ENCODE measurements at regions not wholly inside any gene's neighbourhood (a gene's known extent, or its start where the extent isn't known, plus 50 kb on each side); places are given as distances from the start of the nearest gene placed in this dataset.

DNA sequence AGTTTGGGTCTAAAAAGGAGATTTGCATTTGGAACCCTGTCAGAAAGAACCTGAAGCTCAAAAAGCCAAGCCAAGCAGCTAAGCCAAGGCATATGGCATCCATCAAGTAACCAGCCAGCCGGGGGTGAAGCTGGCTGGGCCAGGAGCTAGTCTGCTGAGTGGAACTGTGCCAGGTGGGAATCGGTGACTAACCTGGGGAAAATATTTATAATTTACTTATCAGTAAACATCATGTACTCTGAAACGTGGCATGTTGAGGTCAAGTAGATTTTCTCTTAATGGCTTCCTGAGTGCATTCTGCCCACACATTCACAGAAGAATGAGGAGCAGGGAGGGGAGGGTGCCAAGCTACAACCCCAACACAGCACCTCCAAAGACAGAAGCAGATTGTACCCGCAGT lies 70.5 kb upstream of the SESN3 start:
- intact Hi-C loops (cut with micrococcal nuclease) (no loop called here), dilution Hi-C loops (cut with MboI; ENCODE audit: extremely low pct_ligation_motif_present, low sequenced_read_pairs) (no loop called here)
- H3K4me2 ChIP-seq (ENCODE audit: insufficient read depth, low read length) = no peak overlapping the region
- H3K4me3 ChIP-seq (replicated peaks in 1 of 3; ENCODE audit: insufficient read depth in 1 of 3, low read depth in 1 of 3, low read length in 3 of 3) = no peak overlapping the region
- no peaks in the 10 kb centered on the region for H3K79me2 ChIP-seq (ENCODE audit: control insufficient read depth, insufficient read depth, low read length)
- no peaks in the 10 kb centered on the region for H3K9me3 ChIP-seq (replicated peaks; ENCODE audit: control insufficient read depth, insufficient read depth, low read length)
- ChIA-PET CTCF (interaction anchor here (0.9 to 1.4 kb wide), 2 partner anchors 13 to 404 kb away, joined by 3 read pairs; no protein-coding TSS in a partner anchor), POLR2A (no interaction called here)
- no peak overlapping the region for H3K9ac ChIP-seq (replicated peaks; ENCODE audit: extremely low read depth, insufficient read depth, low read length)
- TF ChIP-seq MAX (IDR thresholded peaks at IDR 0.05; ENCODE audit: insufficient read depth, insufficient read length) (no peak), MYC (IDR thresholded peaks at IDR 0.05; ENCODE audit: low read depth, low read length) (no peak), EZH2 (IDR thresholded peaks at IDR 0.05; ENCODE audit: borderline replicate concordance, low read depth, low read length, severe bottlenecking) (no peak), POLR2AphosphoS5 (IDR thresholded peaks at IDR 0.05; ENCODE audit: insufficient read depth, low read depth, low read length) (no peak), GATA2 (IDR thresholded peaks at IDR 0.05; ENCODE audit: insufficient read depth, insufficient read length, low read depth, low read length) (no peak), FOS (IDR thresholded peaks at IDR 0.05; ENCODE audit: borderline replicate concordance, insufficient read depth, low read length) (no peak), POLR2A (IDR thresholded peaks at IDR 0.05; ENCODE audit: low read depth, low read length) (no peak), JUN (IDR thresholded peaks at IDR 0.05; ENCODE audit: borderline replicate concordance, insufficient read depth, insufficient read length, low read depth) (no peak)
- TF ChIP-seq, protein P1, sequence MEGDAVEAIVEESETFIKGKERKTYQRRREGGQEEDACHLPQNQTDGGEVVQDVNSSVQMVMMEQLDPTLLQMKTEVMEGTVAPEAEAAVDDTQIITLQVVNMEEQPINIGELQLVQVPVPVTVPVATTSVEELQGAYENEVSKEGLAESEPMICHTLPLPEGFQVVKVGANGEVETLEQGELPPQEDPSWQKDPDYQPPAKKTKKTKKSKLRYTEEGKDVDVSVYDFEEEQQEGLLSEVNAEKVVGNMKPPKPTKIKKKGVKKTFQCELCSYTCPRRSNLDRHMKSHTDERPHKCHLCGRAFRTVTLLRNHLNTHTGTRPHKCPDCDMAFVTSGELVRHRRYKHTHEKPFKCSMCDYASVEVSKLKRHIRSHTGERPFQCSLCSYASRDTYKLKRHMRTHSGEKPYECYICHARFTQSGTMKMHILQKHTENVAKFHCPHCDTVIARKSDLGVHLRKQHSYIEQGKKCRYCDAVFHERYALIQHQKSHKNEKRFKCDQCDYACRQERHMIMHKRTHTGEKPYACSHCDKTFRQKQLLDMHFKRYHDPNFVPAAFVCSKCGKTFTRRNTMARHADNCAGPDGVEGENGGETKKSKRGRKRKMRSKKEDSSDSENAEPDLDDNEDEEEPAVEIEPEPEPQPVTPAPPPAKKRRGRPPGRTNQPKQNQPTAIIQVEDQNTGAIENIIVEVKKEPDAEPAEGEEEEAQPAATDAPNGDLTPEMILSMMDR (IDR thresholded peaks at IDR 0.05; ENCODE audit: extremely low read depth in 1 of 2, insufficient read depth in 1 of 2, low read depth in 1 of 2, low read length in 2 of 2) = no peak
- H3K27me3 ChIP-seq (ENCODE audit: control insufficient read depth in 2 of 2, insufficient read depth in 2 of 2, low read length in 2 of 2) = no peaks in the 10 kb centered on the region
- H3K4me1 ChIP-seq (ENCODE audit: control insufficient read depth, extremely low read depth, insufficient read depth, low read length) = no peaks in the 10 kb centered on the region
- no peak overlapping the region for H2AFZ ChIP-seq (ENCODE audit: low read depth, low read length)
- DNase-seq (ENCODE audit: low read depth, low spot score) (no peak), FAIRE-seq (no peak)
- H3K9me1 ChIP-seq (replicated peaks; ENCODE audit: control insufficient read depth, extremely low read depth, insufficient read depth, low read length) = no peaks in the 10 kb centered on the region
- no peaks in the 10 kb centered on the region for H3K36me3 ChIP-seq (ENCODE audit: control insufficient read depth in 2 of 2, extremely low read depth in 1 of 2, insufficient read depth in 2 of 2, low read length in 2 of 2)
- no peak overlapping the region for H3K27ac ChIP-seq (ENCODE audit: insufficient read depth, low read depth, low read length)
- BruUV-seq (replicated peaks) = no TSS peak
- H4K20me1 ChIP-seq (replicated peaks; ENCODE audit: control insufficient read depth, extremely low read depth, insufficient read depth, low read length) = no peaks in the 10 kb centered on the region

All from endothelial cell of umbilical vein (primary cell).